ENCODE measurements at regions not wholly inside any gene's neighbourhood (a gene's known extent, or its start where the extent isn't known, plus 50 kb on each side); places are given as distances from the start of the nearest gene placed in this dataset.

GRCh38 chr18:6650747-6651146, 78.8 kb upstream of the ARHGAP28 start:
- no peak for TF ChIP-seq CTCF (IDR thresholded peaks at IDR 0.05)
- no peak for TF ChIP-seq POLR2A (IDR thresholded peaks at IDR 0.05)
